ENCODE measurements at regions not wholly inside any gene's neighbourhood (a gene's known extent, or its start where the extent isn't known, plus 50 kb on each side); places are given as distances from the start of the nearest gene placed in this dataset.

DNA sequence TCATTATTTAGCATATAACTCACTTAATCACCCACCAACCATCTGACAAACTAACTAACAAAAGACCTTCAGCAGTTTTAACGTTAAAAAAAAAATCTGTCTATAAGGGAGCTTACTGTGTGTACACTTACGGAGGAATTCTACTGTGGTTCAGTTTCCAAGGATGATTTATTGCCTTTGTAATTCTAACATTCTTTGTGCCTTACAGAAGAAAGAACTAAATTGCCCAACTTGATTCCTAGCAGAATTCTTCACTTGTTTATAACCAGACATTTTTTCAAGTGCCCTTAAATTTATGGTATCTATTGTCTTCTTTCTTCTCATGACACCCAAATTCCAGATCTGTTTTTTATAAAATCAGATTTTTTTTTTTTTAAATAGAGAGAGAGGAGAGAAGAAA lies 119.7 kb upstream of the IGSF10 start:
- Histone ChIP-seq H3K18ac (ENCODE audit: extremely low read depth, low read length) (no peak overlapping the region), H3K36me3 (ENCODE audit: control insufficient read depth in 2 of 4, insufficient read depth in 4 of 4, low read length in 3 of 4) (no peaks in the 10 kb centered on the region; a peak in 1 of 8 replicates), H3K9ac (replicated peaks in 1 of 4; ENCODE audit: extremely low read depth in 1 of 4, low read depth in 3 of 4, low read length in 3 of 4) (no peak overlapping the region), H3K27ac (ENCODE audit: low read depth, low read length) (no peak overlapping the region), H3K9me3 (ENCODE audit: insufficient read depth in 2 of 2, low read depth in 1 of 2, low read length in 1 of 2) (peaks cover under 1 to 4% of the 10 kb centered on the region in 2 experiments; a peak in 2 of 4 replicates), H3K23ac (ENCODE audit: insufficient read length) (no peak overlapping the region), H3K14ac (ENCODE audit: insufficient read length) (no peak overlapping the region), H3K23me2 (ENCODE audit: low read depth, low read length) (no peaks in the 10 kb centered on the region), H3K4ac (replicated peaks; ENCODE audit: insufficient read length, low read depth, low read length) (no peak overlapping the region), H2BK12ac (ENCODE audit: low read depth, low read length) (no peak overlapping the region), H4K5ac (ENCODE audit: insufficient read length, low read depth, low read length) (no peak overlapping the region), H2AK5ac (ENCODE audit: low read depth, low read length) (no peak overlapping the region), H3K27me3 (replicated peaks in 1 of 4; ENCODE audit: control insufficient read depth in 3 of 4, extremely low read depth in 1 of 4, insufficient read depth in 3 of 4, low read length in 3 of 4) (no peaks in the 10 kb centered on the region), H2BK120ac (replicated peaks; ENCODE audit: low read depth, low read length) (no peak overlapping the region), H3K79me2 (ENCODE audit: control insufficient read depth in 1 of 2, insufficient read depth in 2 of 2, low read length in 2 of 2) (no peaks in the 10 kb centered on the region), H3K4me1 (replicated peaks in 1 of 4; ENCODE audit: control insufficient read depth in 3 of 4, insufficient read depth in 4 of 4, low read length in 3 of 4) (peaks cover 0 to 3% (median 0%) of the 10 kb centered on the region in 4 experiments; a peak in 1 of 7 replicates), H2BK5ac (ENCODE audit: low read depth, low read length) (no peak overlapping the region), H3K4me2 (ENCODE audit: insufficient read depth in 1 of 2, low read depth in 2 of 2, low read length in 2 of 2) (no peak overlapping the region), H4K20me1 (replicated peaks in 1 of 2; ENCODE audit: control insufficient read depth in 1 of 2, insufficient read depth in 2 of 2, low read length in 2 of 2) (no peaks in the 10 kb centered on the region), H3K56ac (replicated peaks; ENCODE audit: insufficient read length, low read depth, low read length) (no peak overlapping the region), H3K79me1 (ENCODE audit: low read depth, low read length) (no peaks in the 10 kb centered on the region), H4K91ac (replicated peaks; ENCODE audit: insufficient read length, low read length) (no peak overlapping the region), H2BK15ac (ENCODE audit: low read length) (no peak overlapping the region), H3K4me3 (ENCODE audit: extremely low read depth in 1 of 4, insufficient read depth in 2 of 4, low read depth in 3 of 4, low read length in 4 of 4) (no peak overlapping the region), H2BK20ac (ENCODE audit: low read length) (no peak overlapping the region), H4K8ac (ENCODE audit: extremely low read depth, insufficient read depth, low read length) (no peak overlapping the region), H2AFZ (ENCODE audit: low read length) (no peak overlapping the region)
- CTCF ChIA-PET (ENCODE audit: partially characterized antibody) = interaction anchor here (1.2 to 1.3 kb wide), 2 partner anchors 18 kb away, joined by 4 read pairs; no protein-coding TSS in a partner anchor
- POLR2A ChIA-PET (ENCODE audit: partially characterized antibody) = no interaction called here
- 80% methylated on average over 2 of the region's 2 CpGs; no CpG with 5 or more reads in 1 of the 2 experiments for WGBS, 2 experiments (ENCODE audit: extremely low coverage in 1 of 2, insufficient coverage in 1 of 2, insufficient read length in 1 of 2, insufficient replicate concordance in 2 of 2, low coverage in 1 of 2, low lambda C conversion rate in 2 of 2, missing lambda C conversion rate in 1 of 2)
- TF ChIP-seq CHD1 (IDR thresholded peaks at IDR 0.05; ENCODE audit: low read depth, low read length) = no peak
- no peak for FAIRE-seq
- DNase-seq (ENCODE audit: low read depth in 1 of 2, low spot score in 2 of 2) = no peak
